ENCODE measurements at regions not wholly inside any gene's neighbourhood (a gene's known extent, or its start where the extent isn't known, plus 50 kb on each side); places are given as distances from the start of the nearest gene placed in this dataset.

DNA sequence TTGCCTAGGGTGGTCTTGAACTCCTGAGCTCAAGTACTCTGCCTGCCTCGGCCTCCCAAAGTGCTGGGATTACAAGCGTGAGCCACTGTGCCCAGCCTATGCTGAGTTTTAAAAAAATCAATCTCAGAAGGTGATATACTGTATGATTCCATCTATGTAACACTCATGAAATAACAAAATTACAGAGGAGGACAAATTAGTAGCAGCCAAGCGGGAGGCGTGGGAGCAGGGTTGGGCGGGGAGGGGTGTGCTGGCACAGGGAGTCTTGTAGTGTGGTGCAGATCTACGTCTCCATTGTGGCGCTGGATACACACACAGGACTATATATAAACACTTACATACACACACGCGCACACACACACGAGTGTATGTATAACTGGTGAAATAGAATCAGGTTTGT is 80.6 kb upstream of the LINGO1 start:
- TF ChIP-seq POLR2AphosphoS5 (IDR thresholded peaks at IDR 0.05) (no peak), POLR2A (IDR thresholded peaks at IDR 0.05) (no peak)
